Stimulated activated memory B cell treated with anti-CD40 and anti-IgM and Interleukin-4, amounts not matched to agents 10 μg/mL and 1 μg/mL and 100 μg/mL, for 72 hours (primary cell): ENCODE measurements at regions not wholly inside any gene's neighbourhood (a gene's known extent, or its start where the extent isn't known, plus 50 kb on each side); places are given as distances from the start of the nearest gene placed in this dataset.

Experiments
- ATAC-seq: fragments of 150-1000 bp; cut with Tn5 transposase; 2 replicates; pipeline ENCODE4 v1.10.0; 2021
- H3K27ac Mint-ChIP-seq: one replicate; pipeline ENCODE4 v1.8.0; 2022; ENCODE audit warnings: mild to moderate bottlenecking, mixed read lengths
- H3K27me3 Mint-ChIP-seq: one replicate; pipeline ENCODE4 v1.8.0; 2022; ENCODE audit warnings: mixed read lengths
- H3K36me3 Mint-ChIP-seq: one replicate; pipeline ENCODE4 v1.8.0; 2022; ENCODE audit warnings: mixed read lengths
- H3K4me1 Mint-ChIP-seq: one replicate; pipeline ENCODE4 v1.8.0; 2022; ENCODE audit warnings: mixed read lengths
- H3K4me3 Mint-ChIP-seq: one replicate; pipeline ENCODE4 v1.8.0; 2022; ENCODE audit warnings: mild to moderate bottlenecking, moderate library complexity, mixed read lengths
- H3K9me3 Mint-ChIP-seq: one replicate; pipeline ENCODE4 v1.8.0; 2022; ENCODE audit warnings: mixed read lengths

- Mint-ChIP-seq H3K4me1 (no peaks in the 10 kb centered on the region), H3K4me3 (no peak overlapping the region), H3K27me3 (peaks cover 5% of the 10 kb centered on the region), H3K9me3 (peaks cover 8% of the 10 kb centered on the region), H3K27ac (no peak overlapping the region), H3K36me3 (no peaks in the 10 kb centered on the region)
- no peak for ATAC-seq
These were observed 85.0 kb upstream of the RAB3GAP2 start for GRCh38 chr1:220356981-220357850.

- no peaks in the 10 kb centered on the region for H3K27me3 Mint-ChIP-seq
- H3K27ac Mint-ChIP-seq = no peak overlapping the region
- H3K4me3 Mint-ChIP-seq = no peak overlapping the region
- no peaks in the 10 kb centered on the region for H3K36me3 Mint-ChIP-seq
- no peak for ATAC-seq
- H3K9me3 Mint-ChIP-seq = no peaks in the 10 kb centered on the region
- no peaks in the 10 kb centered on the region for H3K4me1 Mint-ChIP-seq
These were observed 81.2 kb upstream of the RAB3GAP2 start for GRCh38 chr1:220353229-220354012.

GRCh38 chr1:220348211-220348610 lies 76.0 kb upstream of the RAB3GAP2 start:
- no peak for ATAC-seq
- Mint-ChIP-seq H3K9me3 (no peaks in the 10 kb centered on the region), H3K36me3 (no peaks in the 10 kb centered on the region), H3K27ac (no peak overlapping the region), H3K4me1 (no peaks in the 10 kb centered on the region), H3K27me3 (no peaks in the 10 kb centered on the region), H3K4me3 (no peak overlapping the region)

GRCh38 chr1:220347654-220348175 lies 75.5 kb upstream of the RAB3GAP2 start:
- H3K36me3 Mint-ChIP-seq = no peaks in the 10 kb centered on the region
- no peak overlapping the region for H3K27ac Mint-ChIP-seq
- no peak for ATAC-seq
- no peak overlapping the region for H3K4me3 Mint-ChIP-seq
- no peaks in the 10 kb centered on the region for H3K27me3 Mint-ChIP-seq
- H3K9me3 Mint-ChIP-seq = no peaks in the 10 kb centered on the region
- H3K4me1 Mint-ChIP-seq = no peaks in the 10 kb centered on the region

GRCh38 chr1:220344745-220345144 lies 72.5 kb upstream of the RAB3GAP2 start:
- ATAC-seq = peak; percentile 82

GRCh38 chr1:220342853-220343252 lies 70.6 kb upstream of the RAB3GAP2 start:
- H3K27me3 Mint-ChIP-seq = no peaks in the 10 kb centered on the region
- H3K4me1 Mint-ChIP-seq = no peaks in the 10 kb centered on the region
- H3K9me3 Mint-ChIP-seq = no peaks in the 10 kb centered on the region

More at GRCh38 chr1:220344745-220345144, 72.5 kb upstream of the RAB3GAP2 start:
- no peaks in the 10 kb centered on the region for H3K27me3 Mint-ChIP-seq
- H3K36me3 Mint-ChIP-seq = no peaks in the 10 kb centered on the region
- peak overlapping the region; percentile 8 for H3K27ac Mint-ChIP-seq
- no peaks in the 10 kb centered on the region for H3K4me1 Mint-ChIP-seq
- no peaks in the 10 kb centered on the region for H3K9me3 Mint-ChIP-seq
- no peak overlapping the region for H3K4me3 Mint-ChIP-seq

GRCh38 chr1:220341126-220341525 lies 68.9 kb upstream of the RAB3GAP2 start:
- Mint-ChIP-seq H3K4me3 (no peak overlapping the region), H3K9me3 (no peaks in the 10 kb centered on the region), H3K27me3 (no peaks in the 10 kb centered on the region), H3K4me1 (peaks cover 10% of the 10 kb centered on the region), H3K36me3 (no peaks in the 10 kb centered on the region), H3K27ac (no peak overlapping the region)
- no peak for ATAC-seq

More at GRCh38 chr1:220342853-220343252, 70.6 kb upstream of the RAB3GAP2 start:
- ATAC-seq = no peak
- no peak overlapping the region for H3K27ac Mint-ChIP-seq
- H3K36me3 Mint-ChIP-seq = no peaks in the 10 kb centered on the region
- H3K4me3 Mint-ChIP-seq = no peak overlapping the region

GRCh38 chr1:220339581-220339980 lies 67.3 kb upstream of the RAB3GAP2 start:
- H3K36me3 Mint-ChIP-seq = no peaks in the 10 kb centered on the region
- no peak for ATAC-seq

GRCh38 chr1:220338759-220339158 lies 66.5 kb upstream of the RAB3GAP2 start:
- Mint-ChIP-seq H3K4me3 (no peak overlapping the region), H3K27ac (no peak overlapping the region), H3K4me1 (peaks cover 10% of the 10 kb centered on the region), H3K27me3 (no peaks in the 10 kb centered on the region), H3K9me3 (no peaks in the 10 kb centered on the region), H3K36me3 (no peaks in the 10 kb centered on the region)
- no peak for ATAC-seq

More at GRCh38 chr1:220339581-220339980, 67.3 kb upstream of the RAB3GAP2 start:
- no peak overlapping the region for H3K4me3 Mint-ChIP-seq
- no peaks in the 10 kb centered on the region for H3K27me3 Mint-ChIP-seq
- H3K4me1 Mint-ChIP-seq = peaks cover 10% of the 10 kb centered on the region
- H3K9me3 Mint-ChIP-seq = no peaks in the 10 kb centered on the region
- H3K27ac Mint-ChIP-seq = no peak overlapping the region

- no peaks in the 10 kb centered on the region for H3K36me3 Mint-ChIP-seq
- no peaks in the 10 kb centered on the region for H3K27me3 Mint-ChIP-seq
- peaks cover 10% of the 10 kb centered on the region for H3K4me1 Mint-ChIP-seq
- H3K4me3 Mint-ChIP-seq = no peak overlapping the region
- no peak overlapping the region for H3K27ac Mint-ChIP-seq
- ATAC-seq = no peak
- H3K9me3 Mint-ChIP-seq = no peaks in the 10 kb centered on the region
These were observed 64.3 kb upstream of the RAB3GAP2 start for GRCh38 chr1:220336391-220337031.

GRCh38 chr1:220335668-220336067 lies 63.4 kb upstream of the RAB3GAP2 start:
- Mint-ChIP-seq H3K27ac (no peak overlapping the region), H3K27me3 (no peaks in the 10 kb centered on the region), H3K9me3 (no peaks in the 10 kb centered on the region), H3K4me3 (no peak overlapping the region), H3K4me1 (peaks cover 10% of the 10 kb centered on the region), H3K36me3 (no peaks in the 10 kb centered on the region)
- no peak for ATAC-seq

- Mint-ChIP-seq H3K4me1 (no peaks in the 10 kb centered on the region), H3K27ac (no peak overlapping the region), H3K36me3 (no peaks in the 10 kb centered on the region), H3K4me3 (no peak overlapping the region), H3K9me3 (no peaks in the 10 kb centered on the region), H3K27me3 (no peaks in the 10 kb centered on the region)
- no peak for ATAC-seq
These were observed 59.1 kb upstream of the RAB3GAP2 start for GRCh38 chr1:220331318-220331717.

GRCh38 chr1:220330265-220330664 lies 58.0 kb upstream of the RAB3GAP2 start:
- ATAC-seq = no peak
- H3K9me3 Mint-ChIP-seq = no peaks in the 10 kb centered on the region
- H3K4me1 Mint-ChIP-seq = no peaks in the 10 kb centered on the region
- no peak overlapping the region for H3K4me3 Mint-ChIP-seq
- H3K36me3 Mint-ChIP-seq = no peaks in the 10 kb centered on the region
- H3K27me3 Mint-ChIP-seq = no peaks in the 10 kb centered on the region
- no peak overlapping the region for H3K27ac Mint-ChIP-seq

GRCh38 chr1:220327106-220327505 lies 54.9 kb upstream of the RAB3GAP2 start:
- H3K36me3 Mint-ChIP-seq = no peaks in the 10 kb centered on the region
- no peak overlapping the region for H3K27ac Mint-ChIP-seq
- H3K4me1 Mint-ChIP-seq = no peaks in the 10 kb centered on the region
- no peaks in the 10 kb centered on the region for H3K9me3 Mint-ChIP-seq
- no peak overlapping the region for H3K4me3 Mint-ChIP-seq
- no peak for ATAC-seq
- no peaks in the 10 kb centered on the region for H3K27me3 Mint-ChIP-seq

- H3K4me3 Mint-ChIP-seq = no peak overlapping the region
- H3K27me3 Mint-ChIP-seq = peaks cover 2% of the 10 kb centered on the region
- H3K36me3 Mint-ChIP-seq = no peaks in the 10 kb centered on the region
- no peak overlapping the region for H3K27ac Mint-ChIP-seq
- peaks cover under 1% of the 10 kb centered on the region for H3K4me1 Mint-ChIP-seq
- no peak for ATAC-seq
- H3K9me3 Mint-ChIP-seq = no peaks in the 10 kb centered on the region
These were observed 54.3 kb upstream of the RAB3GAP2 start for GRCh38 chr1:220326578-220326977.
